Ovary (tissue), 7 donors: ENCODE measurements at regions not wholly inside any gene's neighbourhood (a gene's known extent, or its start where the extent isn't known, plus 50 kb on each side); places are given as distances from the start of the nearest gene placed in this dataset.
"Not testable (repeated sequence)": the region's sequence is repeated elsewhere in the genome, so short reads cannot be mapped to it uniquely, and the experiment has no call there.

ENCODE experiments used
- DNase-seq, 5 donors: peaks; one replicate each; pipeline ENCODE4 v3.0.0-alpha.2; 2019 to 2020
- H3K27ac ChIP-seq, 2 donors: fragments of 200-600 bp; one replicate each; pipeline versions ENCODE4 v1.5.1 to v1.8.0; 2019 to 2022
- H3K27me3 ChIP-seq: fragments of 200-600 bp; one replicate; pipeline ENCODE4 v1.8.0; 2022
- H3K36me3 ChIP-seq: fragments of 200-600 bp; sonication (generic); one replicate; pipeline ENCODE4 v1.5.1; 2019
- H3K4me1 ChIP-seq: one replicate; pipeline ENCODE4 v1.8.1; 2013; ENCODE audit warnings: mild to moderate bottlenecking, moderate library complexity; ENCODE audit not compliant: insufficient read depth
- H3K4me3 ChIP-seq: fragments of 200-600 bp; sonication (generic); one replicate; pipeline ENCODE4 v1.5.1; 2017
- H3K9me3 ChIP-seq, 2 donors: fragments of 200-600 bp in 1 of 2; sonication (generic) in 1 of 2; one replicate each; pipeline versions ENCODE4 v1.5.1 to v1.8.1; 2013 to 2019; ENCODE audit warnings: mild to moderate bottlenecking in 1 of 2, moderate library complexity in 1 of 2
- EP300 ChIP-seq: sonication (generic); formaldehyde crosslinking; IDR thresholded peaks from one replicate; pipeline ENCODE4 v1.6.1; 2017; ENCODE audit warnings: antibody characterized with exemption
- POLR2A ChIP-seq: fragments of 450-650 bp; IDR thresholded peaks from one replicate; pipeline ENCODE4 v1.6.1; 2017; ENCODE audit warnings: antibody characterized with exemption, mild to moderate bottlenecking, moderate library complexity
- WGBS, 3 donors: extraction: QIAGEN DNeasy Blood & Tissue Kit in 1 of 3; methylation state at CpG; one replicate each; pipeline versions ENCODE4 v1.1.5 to v1.1.7; 2013 to 2017; 5-methylcytosine and 5-hydroxymethylcytosine counted together
- intact Hi-C, 4 donors: fragments of 100-400 bp; cut with DNase I; formaldehyde crosslinking; loops; one replicate each; pipeline versions ENCODE4 v1.11.0 to v1.15.1; 2022 to 2023
- TF ChIP-seq, protein P1 (sequence below), 3 donors: fragments of 450-650 bp in 2 of 3; fragments of 200-600 bp in 1 of 3; IDR thresholded peaks; one replicate each; pipeline versions ENCODE4 v1.5.1 to v1.8.0; 2016 to 2022; ENCODE audit warnings: antibody characterized with exemption in 3 of 3, mild to moderate bottlenecking in 1 of 3
- donor health status: DM: no; HTN: no; CAD: no; lungs with moderate emphysema.
- donor health status: DM: no; HTN: no; CAD: no.
- donor health status: Bipolar disorder and iron deficiency.
- donor health status: DM: no; HTN: no; CAD: no.
- donor health status: DM: yes; HTN: yes; CAD: no.

DNA sequence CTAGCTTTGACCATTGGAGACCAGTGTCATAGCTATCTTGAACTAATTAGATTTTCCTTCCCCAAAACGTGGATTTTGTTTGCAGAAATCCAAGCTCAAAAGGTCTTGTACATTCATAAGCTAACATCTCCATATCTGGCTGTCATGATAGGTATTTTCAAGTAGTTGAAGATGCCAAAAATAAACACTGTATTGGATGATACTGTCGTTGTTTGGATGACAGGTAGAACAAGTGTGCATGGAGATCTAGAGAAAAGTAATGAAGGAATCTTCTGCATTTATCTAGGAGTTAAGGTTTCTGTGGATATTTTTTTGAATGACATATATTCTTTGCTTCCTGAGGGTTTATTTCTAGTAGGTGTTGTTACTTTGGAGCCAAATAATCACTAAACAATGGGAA lies 1696.1 kb downstream of the SI start:
- Histone ChIP-seq H3K36me3 (no peaks in the 10 kb centered on the region), H3K4me3 (no peak overlapping the region), H3K9me3 (no peaks in the 10 kb centered on the region), H3K27ac (no peak overlapping the region), H3K27me3 (no peaks in the 10 kb centered on the region), H3K4me1 (no peaks in the 10 kb centered on the region)
- TF ChIP-seq EP300, result no peak
- no peak for TF ChIP-seq POLR2A
- TF ChIP-seq, protein P1, sequence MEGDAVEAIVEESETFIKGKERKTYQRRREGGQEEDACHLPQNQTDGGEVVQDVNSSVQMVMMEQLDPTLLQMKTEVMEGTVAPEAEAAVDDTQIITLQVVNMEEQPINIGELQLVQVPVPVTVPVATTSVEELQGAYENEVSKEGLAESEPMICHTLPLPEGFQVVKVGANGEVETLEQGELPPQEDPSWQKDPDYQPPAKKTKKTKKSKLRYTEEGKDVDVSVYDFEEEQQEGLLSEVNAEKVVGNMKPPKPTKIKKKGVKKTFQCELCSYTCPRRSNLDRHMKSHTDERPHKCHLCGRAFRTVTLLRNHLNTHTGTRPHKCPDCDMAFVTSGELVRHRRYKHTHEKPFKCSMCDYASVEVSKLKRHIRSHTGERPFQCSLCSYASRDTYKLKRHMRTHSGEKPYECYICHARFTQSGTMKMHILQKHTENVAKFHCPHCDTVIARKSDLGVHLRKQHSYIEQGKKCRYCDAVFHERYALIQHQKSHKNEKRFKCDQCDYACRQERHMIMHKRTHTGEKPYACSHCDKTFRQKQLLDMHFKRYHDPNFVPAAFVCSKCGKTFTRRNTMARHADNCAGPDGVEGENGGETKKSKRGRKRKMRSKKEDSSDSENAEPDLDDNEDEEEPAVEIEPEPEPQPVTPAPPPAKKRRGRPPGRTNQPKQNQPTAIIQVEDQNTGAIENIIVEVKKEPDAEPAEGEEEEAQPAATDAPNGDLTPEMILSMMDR (IDR thresholded peaks at IDR 0.05), result no peak
- WGBS, 3 donors, result 28 to 39% (median 36%) methylated on average over 2 of the region's 2 CpGs
- no peak for DNase-seq
- intact Hi-C loops, result no loop called here

DNA sequence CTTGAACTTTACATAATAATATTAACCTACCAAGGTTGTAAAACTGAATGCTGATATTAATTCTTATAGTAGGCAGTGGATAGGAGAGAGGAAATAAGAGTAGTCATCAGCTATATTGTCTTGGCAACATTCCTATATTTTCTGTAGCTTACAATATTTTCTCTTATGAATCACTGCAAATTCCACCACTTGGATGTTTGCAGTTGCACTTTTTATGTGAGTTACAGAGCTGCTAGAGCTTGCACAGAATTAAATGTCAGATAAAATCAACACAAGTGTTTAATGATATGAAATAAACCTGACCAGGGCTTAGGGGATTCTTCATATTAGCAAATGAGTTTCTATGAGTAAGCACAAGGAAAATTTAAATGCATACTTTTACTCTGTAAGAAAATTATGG lies 1710.1 kb downstream of the SI start:
- H3K27me3 ChIP-seq, result no peaks in the 10 kb centered on the region
- no peak overlapping the region for H3K27ac ChIP-seq
- no peak for TF ChIP-seq POLR2A
- TF ChIP-seq EP300, result no peak
- TF ChIP-seq, protein P1 (IDR thresholded peaks at IDR 0.05), result no peak
- no peak for DNase-seq
- intact Hi-C loops, result no loop called here
- H3K9me3 ChIP-seq, result no peaks in the 10 kb centered on the region
- no peaks in the 10 kb centered on the region for H3K4me1 ChIP-seq
- H3K4me3 ChIP-seq, result no peak overlapping the region
- no peaks in the 10 kb centered on the region for H3K36me3 ChIP-seq

DNA sequence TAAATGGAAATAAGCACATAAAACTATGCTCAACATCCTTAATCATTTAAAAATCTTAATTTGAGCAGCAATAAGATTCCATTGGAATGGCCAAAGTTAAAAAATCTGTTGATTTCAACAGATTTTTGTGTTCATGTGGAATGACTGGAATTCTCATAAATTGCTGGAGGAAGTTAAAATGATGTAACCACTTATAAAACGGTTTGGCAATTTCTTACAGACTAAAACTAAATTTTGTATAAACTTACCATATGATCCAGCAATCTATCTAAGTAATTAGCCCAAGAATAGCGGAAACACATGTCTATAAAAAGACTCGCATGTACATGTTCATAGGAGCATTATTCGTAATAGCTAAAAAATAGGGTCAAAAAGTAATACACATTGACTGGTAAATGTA lies 1713.6 kb downstream of the SI start:
- intact Hi-C loops, result no loop called here
- WGBS, 3 donors, result 74 to 79% (median 75%) methylated on average over 4 of the region's 4 CpGs
- no peaks in the 10 kb centered on the region for H3K4me1 ChIP-seq
- no peaks in the 10 kb centered on the region for H3K27me3 ChIP-seq
- no peak for DNase-seq
- no peaks in the 10 kb centered on the region for H3K36me3 ChIP-seq
- no peaks in the 10 kb centered on the region for H3K9me3 ChIP-seq
- no peak overlapping the region for H3K27ac ChIP-seq
- H3K4me3 ChIP-seq, result no peak overlapping the region
- TF ChIP-seq EP300, result no peak
- TF ChIP-seq POLR2A, result no peak
- TF ChIP-seq, protein P1 (IDR thresholded peaks at IDR 0.05), result no peak

DNA sequence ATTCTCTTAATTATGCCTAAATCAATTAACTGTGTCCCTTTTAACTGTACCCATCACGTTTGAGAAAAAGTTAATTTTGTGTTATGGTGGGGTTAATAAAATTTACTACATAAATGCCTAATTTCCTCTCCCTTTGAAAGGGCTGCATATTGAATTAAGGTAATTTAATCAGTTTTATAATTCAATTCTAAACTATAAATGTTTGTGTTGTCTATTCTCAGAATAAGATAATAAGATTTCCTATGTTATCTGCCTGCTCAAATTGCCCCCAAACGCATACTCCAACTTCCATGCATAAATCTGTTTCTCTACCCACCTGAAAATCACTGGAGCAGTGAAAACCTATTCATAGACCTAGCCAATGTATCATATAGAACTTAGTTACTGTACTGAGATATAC lies 1716.1 kb downstream of the SI start:
- Histone ChIP-seq H3K4me1 (no peaks in the 10 kb centered on the region), H3K4me3 (no peak overlapping the region), H3K27ac (no peak overlapping the region), H3K9me3 (no peaks in the 10 kb centered on the region), H3K27me3 (no peaks in the 10 kb centered on the region), H3K36me3 (no peaks in the 10 kb centered on the region)
- no peak for DNase-seq
- WGBS, 3 donors, result 68 to 83% (median 78%) methylated on average over 2 of the region's 2 CpGs
- TF ChIP-seq POLR2A (no peak), EP300 (no peak)
- TF ChIP-seq, protein P1 (IDR thresholded peaks at IDR 0.05), result no peak
- intact Hi-C loops, result no loop called here

DNA sequence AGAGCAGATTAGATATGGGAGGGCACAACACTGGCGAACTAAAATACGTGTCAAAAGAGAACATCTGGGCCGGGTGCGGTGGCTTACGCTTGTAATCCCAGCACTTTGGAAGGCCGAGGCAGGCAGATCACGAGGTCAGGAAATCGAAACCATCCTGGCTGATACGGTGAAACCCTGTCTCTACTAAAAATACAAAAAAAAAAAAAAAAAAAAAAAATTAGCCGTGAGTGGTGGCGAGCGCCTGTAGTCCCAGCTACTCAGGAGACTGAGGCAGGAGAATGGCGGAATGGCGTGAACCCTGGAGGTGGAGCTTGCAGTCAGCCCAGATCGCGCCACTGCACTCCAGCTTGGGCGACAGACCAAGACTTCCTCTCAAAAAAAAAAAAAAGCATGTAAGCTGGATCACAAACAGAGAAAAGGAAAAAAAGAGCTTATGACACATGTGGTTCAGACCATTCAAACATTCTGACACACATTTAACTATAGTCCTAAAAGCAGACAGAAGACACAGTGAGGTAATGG lies 1716.9 kb downstream of the SI start:
- H3K9me3 ChIP-seq, result not testable (repeated sequence)

More for the DNA sequence above, 1716.9 kb downstream of the SI start:
- H3K4me3 ChIP-seq, DNase-seq, H3K27ac ChIP-seq, H3K36me3 ChIP-seq, H3K4me1 ChIP-seq, intact Hi-C loops, H3K27me3 ChIP-seq: not testable (repeated sequence)
- 90 to 91% (median 91%) methylated on average over 17 of the region's 17 CpGs for WGBS, 3 donors
